ENCODE measurements at regions not wholly inside any gene's neighbourhood (a gene's known extent, or its start where the extent isn't known, plus 50 kb on each side); places are given as distances from the start of the nearest gene placed in this dataset.

- TF ChIP-seq CTCF (conservative IDR thresholded peaks at IDR 0.05; ENCODE audit: low read depth in 2 of 2) (no peak), JUNB (IDR thresholded peaks at IDR 0.05; ENCODE audit: unreplicated experiment) (no peak), POLR2AphosphoS5 (IDR thresholded peaks at IDR 0.05; ENCODE audit: low read depth) (no peak), NANOG (IDR thresholded peaks at IDR 0.05; ENCODE audit: borderline replicate concordance) (no peak)
Measured at GRCh38 chr3:148034353-148034752, 625.2 kb downstream of the ZIC1 start (continued).

DNA sequence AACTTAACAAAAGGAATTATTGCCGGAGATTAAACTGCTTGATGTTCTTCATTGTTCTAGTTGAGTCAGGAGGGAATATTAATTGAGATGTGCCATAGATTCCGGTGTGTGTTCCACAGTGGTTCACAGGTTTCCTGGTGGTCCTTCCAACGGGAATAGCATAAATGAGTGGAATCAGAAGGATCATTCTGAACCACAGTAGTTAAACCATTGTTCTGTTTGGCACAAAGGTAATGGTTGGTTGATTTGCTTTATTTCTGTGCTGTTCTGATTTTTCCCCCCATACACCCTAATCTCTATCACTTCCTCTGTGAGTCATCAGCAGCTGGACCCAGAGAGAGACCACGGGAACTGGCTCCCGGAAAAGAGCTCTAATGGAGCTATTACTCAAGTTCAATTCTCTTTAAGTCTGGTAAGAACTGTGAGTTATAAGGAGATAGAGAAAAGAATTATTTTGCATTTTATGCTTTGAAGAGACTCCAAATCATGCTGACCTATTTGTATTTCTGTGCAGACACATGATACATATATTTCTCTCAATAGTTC, 627.2 kb downstream of the ZIC1 start:
- H3K4me2 ChIP-seq: no peak overlapping the region
- no peak overlapping the region for H3K4me3 ChIP-seq
- no peak overlapping the region for H2AFZ ChIP-seq
- no peak for DNase-seq (ENCODE audit: low spot score)
- no peak overlapping the region for H3K27ac ChIP-seq (ENCODE audit: low read depth)
- H3K4me1 ChIP-seq (ENCODE audit: insufficient read depth): no peaks in the 10 kb centered on the region
- peaks cover 11% of the 10 kb centered on the region for H3K4me1 Mint-ChIP-seq
- H3K9me3 Mint-ChIP-seq: no peaks in the 10 kb centered on the region
- no peaks in the 10 kb centered on the region for H3K36me3 ChIP-seq (ENCODE audit: insufficient read depth)
- no peaks in the 10 kb centered on the region for H3K27me3 Mint-ChIP-seq (ENCODE audit: insufficient read depth, low read depth, poor library complexity)
- H3K36me3 Mint-ChIP-seq (ENCODE audit: low read depth): no peaks in the 10 kb centered on the region
- no peaks in the 10 kb centered on the region for H4K20me1 ChIP-seq (replicated peaks; ENCODE audit: insufficient read depth)
- H3K27ac Mint-ChIP-seq: peak overlapping the region; percentile 46; the same call in 1 of the 2 replicates
- H3K27me3 ChIP-seq (ENCODE audit: insufficient read depth): no peaks in the 10 kb centered on the region
- H3K4me3 Mint-ChIP-seq: no peak overlapping the region
- no peaks in the 10 kb centered on the region for H3K9me2 ChIP-seq (ENCODE audit: insufficient read depth)
- no peak for ATAC-seq
- no peaks in the 10 kb centered on the region for H3K79me2 ChIP-seq (replicated peaks; ENCODE audit: insufficient read depth)
- no peaks in the 10 kb centered on the region for H3F3A ChIP-seq (replicated peaks; ENCODE audit: low read depth)
- TF ChIP-seq, protein P1, sequence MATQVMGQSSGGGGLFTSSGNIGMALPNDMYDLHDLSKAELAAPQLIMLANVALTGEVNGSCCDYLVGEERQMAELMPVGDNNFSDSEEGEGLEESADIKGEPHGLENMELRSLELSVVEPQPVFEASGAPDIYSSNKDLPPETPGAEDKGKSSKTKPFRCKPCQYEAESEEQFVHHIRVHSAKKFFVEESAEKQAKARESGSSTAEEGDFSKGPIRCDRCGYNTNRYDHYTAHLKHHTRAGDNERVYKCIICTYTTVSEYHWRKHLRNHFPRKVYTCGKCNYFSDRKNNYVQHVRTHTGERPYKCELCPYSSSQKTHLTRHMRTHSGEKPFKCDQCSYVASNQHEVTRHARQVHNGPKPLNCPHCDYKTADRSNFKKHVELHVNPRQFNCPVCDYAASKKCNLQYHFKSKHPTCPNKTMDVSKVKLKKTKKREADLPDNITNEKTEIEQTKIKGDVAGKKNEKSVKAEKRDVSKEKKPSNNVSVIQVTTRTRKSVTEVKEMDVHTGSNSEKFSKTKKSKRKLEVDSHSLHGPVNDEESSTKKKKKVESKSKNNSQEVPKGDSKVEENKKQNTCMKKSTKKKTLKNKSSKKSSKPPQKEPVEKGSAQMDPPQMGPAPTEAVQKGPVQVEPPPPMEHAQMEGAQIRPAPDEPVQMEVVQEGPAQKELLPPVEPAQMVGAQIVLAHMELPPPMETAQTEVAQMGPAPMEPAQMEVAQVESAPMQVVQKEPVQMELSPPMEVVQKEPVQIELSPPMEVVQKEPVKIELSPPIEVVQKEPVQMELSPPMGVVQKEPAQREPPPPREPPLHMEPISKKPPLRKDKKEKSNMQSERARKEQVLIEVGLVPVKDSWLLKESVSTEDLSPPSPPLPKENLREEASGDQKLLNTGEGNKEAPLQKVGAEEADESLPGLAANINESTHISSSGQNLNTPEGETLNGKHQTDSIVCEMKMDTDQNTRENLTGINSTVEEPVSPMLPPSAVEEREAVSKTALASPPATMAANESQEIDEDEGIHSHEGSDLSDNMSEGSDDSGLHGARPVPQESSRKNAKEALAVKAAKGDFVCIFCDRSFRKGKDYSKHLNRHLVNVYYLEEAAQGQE (IDR thresholded peaks at IDR 0.05; ENCODE audit: unreplicated experiment): no peak
- TF ChIP-seq POLR2AphosphoS5 (IDR thresholded peaks at IDR 0.05; ENCODE audit: low read depth): no peak
- no peak for TF ChIP-seq JUNB (IDR thresholded peaks at IDR 0.05; ENCODE audit: unreplicated experiment)
- no peak for TF ChIP-seq NANOG (IDR thresholded peaks at IDR 0.05; ENCODE audit: borderline replicate concordance)
- TF ChIP-seq, protein P2, sequence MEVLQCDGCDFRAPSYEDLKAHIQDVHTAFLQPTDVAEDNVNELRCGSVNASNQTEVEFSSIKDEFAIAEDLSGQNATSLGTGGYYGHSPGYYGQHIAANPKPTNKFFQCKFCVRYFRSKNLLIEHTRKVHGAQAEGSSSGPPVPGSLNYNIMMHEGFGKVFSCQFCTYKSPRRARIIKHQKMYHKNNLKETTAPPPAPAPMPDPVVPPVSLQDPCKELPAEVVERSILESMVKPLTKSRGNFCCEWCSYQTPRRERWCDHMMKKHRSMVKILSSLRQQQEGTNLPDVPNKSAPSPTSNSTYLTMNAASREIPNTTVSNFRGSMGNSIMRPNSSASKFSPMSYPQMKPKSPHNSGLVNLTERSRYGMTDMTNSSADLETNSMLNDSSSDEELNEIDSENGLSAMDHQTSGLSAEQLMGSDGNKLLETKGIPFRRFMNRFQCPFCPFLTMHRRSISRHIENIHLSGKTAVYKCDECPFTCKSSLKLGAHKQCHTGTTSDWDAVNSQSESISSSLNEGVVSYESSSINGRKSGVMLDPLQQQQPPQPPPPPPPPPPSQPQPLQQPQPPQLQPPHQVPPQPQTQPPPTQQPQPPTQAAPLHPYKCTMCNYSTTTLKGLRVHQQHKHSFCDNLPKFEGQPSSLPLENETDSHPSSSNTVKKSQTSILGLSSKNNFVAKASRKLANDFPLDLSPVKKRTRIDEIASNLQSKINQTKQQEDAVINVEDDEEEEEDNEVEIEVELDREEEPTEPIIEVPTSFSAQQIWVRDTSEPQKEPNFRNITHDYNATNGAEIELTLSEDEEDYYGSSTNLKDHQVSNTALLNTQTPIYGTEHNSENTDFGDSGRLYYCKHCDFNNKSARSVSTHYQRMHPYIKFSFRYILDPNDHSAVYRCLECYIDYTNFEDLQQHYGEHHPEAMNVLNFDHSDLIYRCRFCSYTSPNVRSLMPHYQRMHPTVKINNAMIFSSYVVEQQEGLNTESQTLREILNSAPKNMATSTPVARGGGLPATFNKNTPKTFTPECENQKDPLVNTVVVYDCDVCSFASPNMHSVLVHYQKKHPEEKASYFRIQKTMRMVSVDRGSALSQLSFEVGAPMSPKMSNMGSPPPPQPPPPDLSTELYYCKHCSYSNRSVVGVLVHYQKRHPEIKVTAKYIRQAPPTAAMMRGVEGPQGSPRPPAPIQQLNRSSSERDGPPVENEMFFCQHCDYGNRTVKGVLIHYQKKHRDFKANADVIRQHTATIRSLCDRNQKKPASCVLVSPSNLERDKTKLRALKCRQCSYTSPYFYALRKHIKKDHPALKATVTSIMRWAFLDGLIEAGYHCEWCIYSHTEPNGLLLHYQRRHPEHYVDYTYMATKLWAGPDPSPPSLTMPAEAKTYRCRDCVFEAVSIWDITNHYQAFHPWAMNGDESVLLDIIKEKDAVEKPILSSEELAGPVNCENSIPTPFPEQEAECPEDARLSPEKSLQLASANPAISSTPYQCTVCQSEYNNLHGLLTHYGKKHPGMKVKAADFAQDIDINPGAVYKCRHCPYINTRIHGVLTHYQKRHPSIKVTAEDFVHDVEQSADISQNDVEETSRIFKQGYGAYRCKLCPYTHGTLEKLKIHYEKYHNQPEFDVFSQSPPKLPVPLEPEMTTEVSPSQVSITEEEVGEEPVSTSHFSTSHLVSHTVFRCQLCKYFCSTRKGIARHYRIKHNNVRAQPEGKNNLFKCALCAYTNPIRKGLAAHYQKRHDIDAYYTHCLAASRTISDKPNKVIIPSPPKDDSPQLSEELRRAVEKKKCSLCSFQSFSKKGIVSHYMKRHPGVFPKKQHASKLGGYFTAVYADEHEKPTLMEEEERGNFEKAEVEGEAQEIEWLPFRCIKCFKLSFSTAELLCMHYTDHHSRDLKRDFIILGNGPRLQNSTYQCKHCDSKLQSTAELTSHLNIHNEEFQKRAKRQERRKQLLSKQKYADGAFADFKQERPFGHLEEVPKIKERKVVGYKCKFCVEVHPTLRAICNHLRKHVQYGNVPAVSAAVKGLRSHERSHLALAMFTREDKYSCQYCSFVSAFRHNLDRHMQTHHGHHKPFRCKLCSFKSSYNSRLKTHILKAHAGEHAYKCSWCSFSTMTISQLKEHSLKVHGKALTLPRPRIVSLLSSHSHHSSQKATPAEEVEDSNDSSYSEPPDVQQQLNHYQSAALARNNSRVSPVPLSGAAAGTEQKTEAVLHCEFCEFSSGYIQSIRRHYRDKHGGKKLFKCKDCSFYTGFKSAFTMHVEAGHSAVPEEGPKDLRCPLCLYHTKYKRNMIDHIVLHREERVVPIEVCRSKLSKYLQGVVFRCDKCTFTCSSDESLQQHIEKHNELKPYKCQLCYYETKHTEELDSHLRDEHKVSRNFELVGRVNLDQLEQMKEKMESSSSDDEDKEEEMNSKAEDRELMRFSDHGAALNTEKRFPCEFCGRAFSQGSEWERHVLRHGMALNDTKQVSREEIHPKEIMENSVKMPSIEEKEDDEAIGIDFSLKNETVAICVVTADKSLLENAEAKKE (CRISPR knock-in tag; IDR thresholded peaks at IDR 0.05): no peak
- no peak for TF ChIP-seq CTCF (conservative IDR thresholded peaks at IDR 0.05; ENCODE audit: low read depth in 2 of 2)
- TF ChIP-seq EZH2 (IDR thresholded peaks at IDR 0.05; ENCODE audit: low read depth, unreplicated experiment): no peak
- TF ChIP-seq ZNF331 (CRISPR knock-in tag; IDR thresholded peaks at IDR 0.05; ENCODE audit: low read depth): no peak
- TF ChIP-seq STAT1 (IDR thresholded peaks at IDR 0.05; ENCODE audit: unreplicated experiment): no peak
- TF ChIP-seq CREB1 (CRISPR knock-in tag; IDR thresholded peaks at IDR 0.05; ENCODE audit: low read depth): no peak
- TF ChIP-seq EZH2phosphoT487 (IDR thresholded peaks at IDR 0.05; ENCODE audit: unreplicated experiment): no peak

All from GM23338 (cell line).